ENCODE measurements at regions not wholly inside any gene's neighbourhood (a gene's known extent, or its start where the extent isn't known, plus 50 kb on each side); places are given as distances from the start of the nearest gene placed in this dataset.

GRCh38 chr14:40133463-40133862 lies 701.2 kb upstream of the FBXO33 start:
- no peaks in the 10 kb centered on the region for H3K9me3 ChIP-seq (ENCODE audit: control insufficient read depth in 5 of 5, low read length in 5 of 5)
- H3K27me3 ChIP-seq (ENCODE audit: control insufficient read depth in 5 of 5, insufficient read depth in 4 of 5, low read length in 5 of 5) = no peaks in the 10 kb centered on the region
- H3K9ac ChIP-seq (ENCODE audit: low read length in 5 of 5) = no peak overlapping the region
- no peak overlapping the region for H3K4me3 ChIP-seq (ENCODE audit: low read depth in 1 of 5, low read length in 5 of 5)
- no peaks in the 10 kb centered on the region for H3K36me3 ChIP-seq (ENCODE audit: control insufficient read depth in 5 of 5, insufficient read depth in 5 of 5, low read length in 5 of 5)
- no peaks in the 10 kb centered on the region for H3K4me1 ChIP-seq (ENCODE audit: control insufficient read depth in 5 of 5, insufficient read depth in 5 of 5, low read length in 5 of 5)
- no peak overlapping the region for H3K27ac ChIP-seq (ENCODE audit: low read depth, low read length)

- Histone ChIP-seq H3K9ac (ENCODE audit: low read length in 5 of 5) (no peak overlapping the region), H3K9me3 (ENCODE audit: control insufficient read depth in 5 of 5, low read length in 5 of 5) (no peaks in the 10 kb centered on the region), H3K27me3 (ENCODE audit: control insufficient read depth in 5 of 5, insufficient read depth in 4 of 5, low read length in 5 of 5) (no peaks in the 10 kb centered on the region)
Measured at GRCh38 chr14:40129159-40129558, 696.9 kb upstream of the FBXO33 start.

GRCh38 chr14:40123816-40124215 lies 691.6 kb upstream of the FBXO33 start:
- Histone ChIP-seq H3K4me1 (ENCODE audit: control insufficient read depth in 5 of 5, insufficient read depth in 5 of 5, low read length in 5 of 5) (no peaks in the 10 kb centered on the region), H3K4me3 (ENCODE audit: low read depth in 1 of 5, low read length in 5 of 5) (no peak overlapping the region), H3K27me3 (ENCODE audit: control insufficient read depth in 5 of 5, insufficient read depth in 4 of 5, low read length in 5 of 5) (no peaks in the 10 kb centered on the region), H3K9me3 (ENCODE audit: control insufficient read depth in 5 of 5, low read length in 5 of 5) (no peaks in the 10 kb centered on the region), H3K36me3 (ENCODE audit: control insufficient read depth in 5 of 5, insufficient read depth in 5 of 5, low read length in 5 of 5) (no peaks in the 10 kb centered on the region), H3K9ac (ENCODE audit: low read length in 5 of 5) (no peak overlapping the region), H3K27ac (ENCODE audit: low read depth, low read length) (no peak overlapping the region)

More at GRCh38 chr14:40129159-40129558, 696.9 kb upstream of the FBXO33 start:
- H3K36me3 ChIP-seq (ENCODE audit: control insufficient read depth in 5 of 5, insufficient read depth in 5 of 5, low read length in 5 of 5) = no peaks in the 10 kb centered on the region
- no peaks in the 10 kb centered on the region for H3K4me1 ChIP-seq (ENCODE audit: control insufficient read depth in 5 of 5, insufficient read depth in 5 of 5, low read length in 5 of 5)
- no peak overlapping the region for H3K27ac ChIP-seq (ENCODE audit: low read depth, low read length)
- H3K4me3 ChIP-seq (ENCODE audit: low read depth in 1 of 5, low read length in 5 of 5) = no peak overlapping the region

- Histone ChIP-seq H3K27ac (ENCODE audit: low read depth, low read length) (no peak overlapping the region), H3K4me1 (ENCODE audit: control insufficient read depth in 5 of 5, insufficient read depth in 5 of 5, low read length in 5 of 5) (no peaks in the 10 kb centered on the region)
Measured at GRCh38 chr14:40122968-40123648, 690.9 kb upstream of the FBXO33 start.

GRCh38 chr14:40119765-40120164 lies 687.5 kb upstream of the FBXO33 start:
- Histone ChIP-seq H3K36me3 (ENCODE audit: control insufficient read depth in 5 of 5, insufficient read depth in 5 of 5, low read length in 5 of 5) (no peaks in the 10 kb centered on the region), H3K9ac (ENCODE audit: low read length in 5 of 5) (no peak overlapping the region), H3K4me3 (ENCODE audit: low read depth in 1 of 5, low read length in 5 of 5) (no peak overlapping the region), H3K4me1 (ENCODE audit: control insufficient read depth in 5 of 5, insufficient read depth in 5 of 5, low read length in 5 of 5) (no peaks in the 10 kb centered on the region), H3K27ac (ENCODE audit: low read depth, low read length) (no peak overlapping the region), H3K27me3 (ENCODE audit: control insufficient read depth in 5 of 5, insufficient read depth in 4 of 5, low read length in 5 of 5) (no peaks in the 10 kb centered on the region), H3K9me3 (ENCODE audit: control insufficient read depth in 5 of 5, low read length in 5 of 5) (peaks cover 0 to 3% (median 0%) of the 10 kb centered on the region in 5 donors)

More at GRCh38 chr14:40122968-40123648, 690.9 kb upstream of the FBXO33 start:
- H3K4me3 ChIP-seq (ENCODE audit: low read depth in 1 of 5, low read length in 5 of 5) = no peak overlapping the region
- no peaks in the 10 kb centered on the region for H3K36me3 ChIP-seq (ENCODE audit: control insufficient read depth in 5 of 5, insufficient read depth in 5 of 5, low read length in 5 of 5)
- no peak overlapping the region for H3K9ac ChIP-seq (ENCODE audit: low read length in 5 of 5)
- no peaks in the 10 kb centered on the region for H3K27me3 ChIP-seq (ENCODE audit: control insufficient read depth in 5 of 5, insufficient read depth in 4 of 5, low read length in 5 of 5)
- H3K9me3 ChIP-seq (ENCODE audit: control insufficient read depth in 5 of 5, low read length in 5 of 5) = no peaks in the 10 kb centered on the region

GRCh38 chr14:40119321-40119720 lies 687.1 kb upstream of the FBXO33 start:
- Histone ChIP-seq H3K9ac (ENCODE audit: low read length in 5 of 5) (no peak overlapping the region), H3K27me3 (ENCODE audit: control insufficient read depth in 5 of 5, insufficient read depth in 4 of 5, low read length in 5 of 5) (no peaks in the 10 kb centered on the region), H3K4me3 (ENCODE audit: low read depth in 1 of 5, low read length in 5 of 5) (no peak overlapping the region), H3K9me3 (ENCODE audit: control insufficient read depth in 5 of 5, low read length in 5 of 5) (peaks cover 0 to 3% (median 0%) of the 10 kb centered on the region in 5 donors), H3K27ac (ENCODE audit: low read depth, low read length) (no peak overlapping the region), H3K36me3 (ENCODE audit: control insufficient read depth in 5 of 5, insufficient read depth in 5 of 5, low read length in 5 of 5) (no peaks in the 10 kb centered on the region), H3K4me1 (ENCODE audit: control insufficient read depth in 5 of 5, insufficient read depth in 5 of 5, low read length in 5 of 5) (no peaks in the 10 kb centered on the region)

GRCh38 chr14:40115583-40115982 lies 683.4 kb upstream of the FBXO33 start:
- H3K9me3 ChIP-seq (ENCODE audit: control insufficient read depth in 5 of 5, low read length in 5 of 5) = peaks cover 0 to 4% (median 0%) of the 10 kb centered on the region in 5 donors
- H3K4me3 ChIP-seq (ENCODE audit: low read depth in 1 of 5, low read length in 5 of 5) = no peak overlapping the region
- H3K27ac ChIP-seq (ENCODE audit: low read depth, low read length) = no peak overlapping the region
- H3K4me1 ChIP-seq (ENCODE audit: control insufficient read depth in 5 of 5, insufficient read depth in 5 of 5, low read length in 5 of 5) = no peaks in the 10 kb centered on the region
- no peak overlapping the region for H3K9ac ChIP-seq (ENCODE audit: low read length in 5 of 5)
- H3K27me3 ChIP-seq (ENCODE audit: control insufficient read depth in 5 of 5, insufficient read depth in 4 of 5, low read length in 5 of 5) = no peaks in the 10 kb centered on the region
- no peaks in the 10 kb centered on the region for H3K36me3 ChIP-seq (ENCODE audit: control insufficient read depth in 5 of 5, insufficient read depth in 5 of 5, low read length in 5 of 5)

- no peaks in the 10 kb centered on the region for H3K27me3 ChIP-seq (ENCODE audit: control insufficient read depth in 5 of 5, insufficient read depth in 4 of 5, low read length in 5 of 5)
- H3K4me3 ChIP-seq (ENCODE audit: low read depth in 1 of 5, low read length in 5 of 5) = no peak overlapping the region
- no peak overlapping the region for H3K27ac ChIP-seq (ENCODE audit: low read depth, low read length)
- no peaks in the 10 kb centered on the region for H3K36me3 ChIP-seq (ENCODE audit: control insufficient read depth in 5 of 5, insufficient read depth in 5 of 5, low read length in 5 of 5)
- H3K9me3 ChIP-seq (ENCODE audit: control insufficient read depth in 5 of 5, low read length in 5 of 5) = peaks cover 0 to 4% (median 0%) of the 10 kb centered on the region in 5 donors
- H3K4me1 ChIP-seq (ENCODE audit: control insufficient read depth in 5 of 5, insufficient read depth in 5 of 5, low read length in 5 of 5) = no peaks in the 10 kb centered on the region
- H3K9ac ChIP-seq (ENCODE audit: low read length in 5 of 5) = no peak overlapping the region
Measured at GRCh38 chr14:40113671-40114070, 681.4 kb upstream of the FBXO33 start.

GRCh38 chr14:40100544-40101196 lies 668.4 kb upstream of the FBXO33 start:
- no peak overlapping the region for H3K27ac ChIP-seq (ENCODE audit: low read depth, low read length)

GRCh38 chr14:40099316-40099715 lies 667.1 kb upstream of the FBXO33 start:
- Histone ChIP-seq H3K9ac (ENCODE audit: low read length in 5 of 5) (no peak overlapping the region), H3K4me3 (ENCODE audit: low read depth in 1 of 5, low read length in 5 of 5) (no peak overlapping the region), H3K36me3 (ENCODE audit: control insufficient read depth in 5 of 5, insufficient read depth in 5 of 5, low read length in 5 of 5) (no peaks in the 10 kb centered on the region), H3K9me3 (ENCODE audit: control insufficient read depth in 5 of 5, low read length in 5 of 5) (peaks cover 0 to 3% (median 0%) of the 10 kb centered on the region in 5 donors), H3K27ac (ENCODE audit: low read depth, low read length) (no peak overlapping the region), H3K27me3 (ENCODE audit: control insufficient read depth in 5 of 5, insufficient read depth in 4 of 5, low read length in 5 of 5) (no peaks in the 10 kb centered on the region), H3K4me1 (ENCODE audit: control insufficient read depth in 5 of 5, insufficient read depth in 5 of 5, low read length in 5 of 5) (no peaks in the 10 kb centered on the region)

More at GRCh38 chr14:40100544-40101196, 668.4 kb upstream of the FBXO33 start:
- Histone ChIP-seq H3K27me3 (ENCODE audit: control insufficient read depth in 5 of 5, insufficient read depth in 4 of 5, low read length in 5 of 5) (no peaks in the 10 kb centered on the region), H3K36me3 (ENCODE audit: control insufficient read depth in 5 of 5, insufficient read depth in 5 of 5, low read length in 5 of 5) (no peaks in the 10 kb centered on the region), H3K4me3 (ENCODE audit: low read depth in 1 of 5, low read length in 5 of 5) (no peak overlapping the region), H3K4me1 (ENCODE audit: control insufficient read depth in 5 of 5, insufficient read depth in 5 of 5, low read length in 5 of 5) (no peaks in the 10 kb centered on the region), H3K9me3 (ENCODE audit: control insufficient read depth in 5 of 5, low read length in 5 of 5) (peaks cover 0 to 8% (median 0%) of the 10 kb centered on the region in 5 donors), H3K9ac (ENCODE audit: low read length in 5 of 5) (no peak overlapping the region)
